Activated naive CD4-positive, alpha-beta T cell treated with anti-CD3 and anti-CD28 coated beads, Interleukin-2, amount 10 ng/mL, durations not matched to agents 7 days and 5 days (primary cell): ENCODE measurements at regions not wholly inside any gene's neighbourhood (a gene's known extent, or its start where the extent isn't known, plus 50 kb on each side); places are given as distances from the start of the nearest gene placed in this dataset.

ENCODE experiments used
- CTCF ChIA-PET: fragments of 350-600 bp; sonication (Branson Sonifier 250); formaldehyde crosslinking; loops from one replicate; lab custom pipeline; 2021; ENCODE audit warnings: antibody characterized with exemption; lab: Charles Lee
- DNase-seq: peaks from one replicate; pipeline ENCODE4 v3.0.0-alpha.2; 2020
- H3K27ac Mint-ChIP-seq: one replicate; pipeline ENCODE4 v1.8.0; 2021; ENCODE audit warnings: mild to moderate bottlenecking, moderate library complexity, mixed read lengths
- H3K27me3 Mint-ChIP-seq: one replicate; pipeline ENCODE4 v1.8.0; 2021; ENCODE audit warnings: mild to moderate bottlenecking, mixed read lengths
- H3K36me3 Mint-ChIP-seq: one replicate; pipeline ENCODE4 v1.8.0; 2021; ENCODE audit warnings: mixed read lengths
- H3K4me1 Mint-ChIP-seq: one replicate; pipeline ENCODE4 v1.8.0; 2021; ENCODE audit warnings: mixed read lengths
- H3K4me3 Mint-ChIP-seq: one replicate; pipeline ENCODE4 v1.8.0; 2021; ENCODE audit warnings: mild to moderate bottlenecking, moderate library complexity, mixed read lengths
- H3K9me3 Mint-ChIP-seq: one replicate; pipeline ENCODE4 v1.8.0; 2021; ENCODE audit warnings: mixed read lengths

GRCh38 chr6:126091466-126091865 is 105.1 kb downstream of the TRMT11 start:
- H3K27me3 Mint-ChIP-seq: no peaks in the 10 kb centered on the region
- DNase-seq: no peak
- H3K27ac Mint-ChIP-seq: no peak overlapping the region
- no peaks in the 10 kb centered on the region for H3K36me3 Mint-ChIP-seq
- H3K4me1 Mint-ChIP-seq: peaks cover under 1% of the 10 kb centered on the region
- H3K9me3 Mint-ChIP-seq: no peaks in the 10 kb centered on the region
- no peak overlapping the region for H3K4me3 Mint-ChIP-seq
- CTCF ChIA-PET: no interaction called here

DNA sequence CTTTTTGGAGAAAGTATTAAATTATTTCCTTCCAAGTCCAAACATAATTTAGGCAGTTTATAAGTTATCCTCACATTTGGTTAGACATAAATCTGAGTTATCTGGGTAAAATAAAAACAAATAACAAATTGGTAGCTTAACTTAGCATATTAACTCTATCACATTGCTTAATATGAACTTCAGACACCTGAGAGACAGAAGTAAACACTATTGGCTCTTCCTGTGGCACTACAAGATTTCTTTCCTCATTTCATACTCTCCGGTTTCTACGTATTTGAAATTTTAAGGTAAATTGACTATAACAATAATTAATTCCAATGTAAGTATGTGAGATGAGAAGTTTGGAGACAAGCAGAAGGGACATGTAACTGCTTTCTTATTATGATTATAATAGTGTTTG is 106.8 kb downstream of the TRMT11 start:
- Mint-ChIP-seq H3K27ac (no peak overlapping the region), H3K4me3 (no peak overlapping the region), H3K27me3 (no peaks in the 10 kb centered on the region), H3K4me1 (no peaks in the 10 kb centered on the region), H3K36me3 (no peaks in the 10 kb centered on the region), H3K9me3 (no peaks in the 10 kb centered on the region)
- CTCF ChIA-PET: no interaction called here
- DNase-seq: no peak

DNA sequence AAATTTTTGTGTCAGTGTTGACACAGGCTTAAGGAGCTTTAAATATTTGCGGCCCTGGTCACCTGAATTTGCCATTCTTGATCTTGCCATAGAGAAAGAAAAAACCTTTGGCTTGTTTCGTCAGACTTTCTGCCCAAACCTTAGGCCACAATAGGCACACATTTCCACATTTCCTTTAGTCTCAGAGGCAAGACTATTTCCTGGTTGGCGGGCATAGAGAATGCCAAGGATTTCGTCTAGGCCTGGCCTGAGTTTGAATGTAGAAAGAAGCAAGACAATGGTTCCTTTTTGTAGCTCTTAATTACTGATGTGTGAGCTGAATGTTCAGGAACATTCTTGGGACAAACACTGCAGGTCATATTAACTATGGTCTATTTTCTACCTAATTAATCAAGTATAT is 108.1 kb downstream of the TRMT11 start:
- no peak overlapping the region for H3K4me3 Mint-ChIP-seq
- CTCF ChIA-PET: no interaction called here

DNA sequence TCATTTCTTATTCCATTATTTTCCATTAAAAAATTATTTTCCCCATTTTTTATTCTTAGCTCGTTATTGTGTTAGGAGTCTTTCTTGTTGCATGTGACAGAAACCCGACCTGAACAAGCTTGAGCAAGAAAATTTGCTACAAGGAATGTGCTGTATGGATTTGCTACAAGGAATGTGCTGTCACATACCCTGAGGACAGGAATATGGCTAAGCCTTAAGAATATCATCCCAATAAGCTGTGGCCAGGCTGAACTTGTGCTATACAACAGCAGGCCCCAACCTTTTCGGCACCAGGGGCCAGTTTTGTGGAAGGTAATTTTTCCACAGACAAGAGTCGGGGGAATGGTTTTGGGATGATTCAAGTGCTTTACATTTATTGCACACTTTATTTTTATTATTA is 114.0 kb downstream of the TRMT11 start:
- Mint-ChIP-seq H3K27me3 (no peaks in the 10 kb centered on the region), H3K9me3 (no peaks in the 10 kb centered on the region), H3K27ac (no peak overlapping the region), H3K36me3 (no peaks in the 10 kb centered on the region), H3K4me3 (no peak overlapping the region), H3K4me1 (no peaks in the 10 kb centered on the region)
- CTCF ChIA-PET: no interaction called here
- no peak for DNase-seq

More for the DNA sequence above, 108.1 kb downstream of the TRMT11 start:
- Mint-ChIP-seq H3K9me3 (no peaks in the 10 kb centered on the region), H3K27ac (no peak overlapping the region), H3K27me3 (no peaks in the 10 kb centered on the region), H3K4me1 (no peaks in the 10 kb centered on the region), H3K36me3 (no peaks in the 10 kb centered on the region)
- no peak for DNase-seq

DNA sequence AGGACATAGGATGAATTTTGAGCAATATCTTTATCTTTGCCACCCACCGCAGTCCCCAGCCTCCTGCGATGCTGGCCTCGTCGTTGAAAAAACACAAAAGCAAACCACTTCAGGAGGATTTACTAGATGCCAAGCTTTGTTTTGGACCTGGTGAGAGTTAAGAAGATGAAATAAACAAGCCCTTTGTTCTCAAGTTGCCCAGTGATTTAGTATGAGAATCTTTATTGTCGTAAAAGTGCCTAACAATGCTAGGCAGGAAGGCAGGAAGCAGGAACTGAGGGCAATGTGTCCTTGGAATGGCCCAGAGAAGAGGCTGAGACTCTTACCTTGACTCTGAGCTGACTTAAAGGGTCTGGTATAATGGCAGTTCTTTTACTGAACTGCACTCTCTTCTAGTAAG is 116.0 kb downstream of the TRMT11 start:
- CTCF ChIA-PET: no interaction called here
- H3K27me3 Mint-ChIP-seq: no peaks in the 10 kb centered on the region
- H3K36me3 Mint-ChIP-seq: no peaks in the 10 kb centered on the region
- no peak overlapping the region for H3K4me3 Mint-ChIP-seq
- no peak overlapping the region for H3K27ac Mint-ChIP-seq
- H3K4me1 Mint-ChIP-seq: no peaks in the 10 kb centered on the region
- DNase-seq: no peak
- no peaks in the 10 kb centered on the region for H3K9me3 Mint-ChIP-seq

DNA sequence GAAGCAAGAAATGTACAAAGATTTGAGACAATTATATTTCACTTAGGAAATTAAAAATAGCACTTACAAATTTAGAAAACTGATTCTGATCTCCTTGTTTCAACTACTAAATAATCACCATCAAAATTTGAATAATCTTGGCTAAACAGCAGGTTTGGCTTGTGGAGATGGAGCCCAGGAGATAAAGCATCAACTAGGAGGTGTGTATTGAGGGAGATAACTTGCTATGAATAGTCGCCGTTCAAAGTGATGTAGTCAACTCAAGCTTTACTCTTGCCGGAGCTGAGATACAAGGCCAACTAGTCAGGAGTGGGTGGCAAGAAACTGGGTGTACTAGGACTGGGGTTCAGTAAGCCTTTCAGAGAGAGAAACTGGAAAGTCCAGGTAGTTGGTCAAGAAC is 117.7 kb downstream of the TRMT11 start:
- CTCF ChIA-PET: no interaction called here
- Mint-ChIP-seq H3K4me1 (no peaks in the 10 kb centered on the region), H3K27me3 (no peaks in the 10 kb centered on the region), H3K36me3 (no peaks in the 10 kb centered on the region), H3K9me3 (no peaks in the 10 kb centered on the region), H3K27ac (no peak overlapping the region), H3K4me3 (no peak overlapping the region)
- no peak for DNase-seq

- Mint-ChIP-seq H3K4me1 (no peaks in the 10 kb centered on the region), H3K4me3 (no peak overlapping the region), H3K36me3 (no peaks in the 10 kb centered on the region), H3K9me3 (no peaks in the 10 kb centered on the region), H3K27me3 (no peaks in the 10 kb centered on the region), H3K27ac (no peak overlapping the region)
- CTCF ChIA-PET: interaction anchor here (1.1 kb wide), 1 partner anchor 74 kb away, joined by 3 read pairs; no protein-coding TSS in a partner anchor
- no peak for DNase-seq
These were observed 121.3 kb downstream of the TRMT11 start for GRCh38 chr6:126107475-126108166.

GRCh38 chr6:126110512-126111270 is 124.4 kb downstream of the TRMT11 start:
- H3K4me1 Mint-ChIP-seq: no peaks in the 10 kb centered on the region
- no peaks in the 10 kb centered on the region for H3K27me3 Mint-ChIP-seq
- H3K36me3 Mint-ChIP-seq: no peaks in the 10 kb centered on the region
- no peak for DNase-seq
- H3K4me3 Mint-ChIP-seq: no peak overlapping the region
- H3K27ac Mint-ChIP-seq: no peak overlapping the region
- CTCF ChIA-PET: no interaction called here
- H3K9me3 Mint-ChIP-seq: no peaks in the 10 kb centered on the region

DNA sequence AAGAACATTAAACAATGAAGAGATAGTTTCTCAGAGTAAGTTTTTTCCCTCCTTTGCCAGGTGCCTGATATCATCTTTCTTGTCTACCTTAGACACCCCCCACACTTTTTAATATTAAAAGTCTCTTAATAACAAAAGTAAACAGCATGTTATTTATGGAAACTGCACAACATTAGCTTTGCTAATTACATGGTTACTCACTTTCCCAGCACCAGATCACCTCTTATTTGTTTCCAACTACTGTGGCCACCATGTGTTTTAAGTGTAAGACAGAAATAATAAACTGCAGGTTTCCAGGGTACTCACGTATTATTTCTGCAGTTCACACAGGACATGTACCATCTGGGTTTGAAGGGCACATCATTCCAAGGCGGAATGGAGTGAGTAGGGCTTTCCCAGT is 125.0 kb downstream of the TRMT11 start:
- Mint-ChIP-seq H3K36me3 (no peaks in the 10 kb centered on the region), H3K4me3 (no peak overlapping the region), H3K27ac (no peak overlapping the region), H3K4me1 (no peaks in the 10 kb centered on the region), H3K9me3 (no peaks in the 10 kb centered on the region), H3K27me3 (no peaks in the 10 kb centered on the region)
- no peak for DNase-seq
- CTCF ChIA-PET: no interaction called here

DNA sequence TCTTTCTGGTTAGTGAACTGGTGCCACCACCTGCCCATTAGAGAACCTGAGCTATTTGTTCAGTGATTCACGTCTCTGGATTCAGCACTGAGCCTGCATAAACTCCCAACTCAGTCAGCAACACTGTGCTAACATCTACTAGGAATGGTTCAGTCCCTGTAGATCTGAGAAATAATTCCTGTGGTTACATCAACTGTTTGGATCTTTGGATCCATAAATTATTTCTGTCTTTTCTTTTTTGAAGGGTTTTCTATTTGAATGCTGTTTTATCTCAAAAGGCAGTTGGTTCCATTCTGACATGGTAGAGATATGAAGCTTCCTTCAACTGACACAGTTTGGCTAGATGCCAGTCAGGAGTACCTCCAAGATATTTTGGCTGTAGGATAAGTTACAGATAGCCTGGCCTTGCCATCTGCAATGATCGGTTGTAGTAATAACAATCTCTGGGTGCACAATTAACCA is 125.9 kb downstream of the TRMT11 start:
- no peaks in the 10 kb centered on the region for H3K4me1 Mint-ChIP-seq
- no peaks in the 10 kb centered on the region for H3K9me3 Mint-ChIP-seq
- H3K36me3 Mint-ChIP-seq: no peaks in the 10 kb centered on the region
- no peak for DNase-seq
- CTCF ChIA-PET: no interaction called here
- H3K4me3 Mint-ChIP-seq: no peak overlapping the region
- no peak overlapping the region for H3K27ac Mint-ChIP-seq
- no peaks in the 10 kb centered on the region for H3K27me3 Mint-ChIP-seq

GRCh38 chr6:126113261-126113660 is 126.9 kb downstream of the TRMT11 start:
- Mint-ChIP-seq H3K36me3 (no peaks in the 10 kb centered on the region), H3K27ac (no peak overlapping the region), H3K4me1 (no peaks in the 10 kb centered on the region), H3K4me3 (no peak overlapping the region), H3K9me3 (no peaks in the 10 kb centered on the region), H3K27me3 (no peaks in the 10 kb centered on the region)
- DNase-seq: no peak
- CTCF ChIA-PET: no interaction called here

- Mint-ChIP-seq H3K27me3 (no peaks in the 10 kb centered on the region), H3K36me3 (no peaks in the 10 kb centered on the region), H3K27ac (no peak overlapping the region), H3K4me3 (no peak overlapping the region), H3K4me1 (no peaks in the 10 kb centered on the region), H3K9me3 (no peaks in the 10 kb centered on the region)
- no peak for DNase-seq
- CTCF ChIA-PET: no interaction called here
These were observed 130.9 kb downstream of the TRMT11 start for GRCh38 chr6:126117251-126117650.

DNA sequence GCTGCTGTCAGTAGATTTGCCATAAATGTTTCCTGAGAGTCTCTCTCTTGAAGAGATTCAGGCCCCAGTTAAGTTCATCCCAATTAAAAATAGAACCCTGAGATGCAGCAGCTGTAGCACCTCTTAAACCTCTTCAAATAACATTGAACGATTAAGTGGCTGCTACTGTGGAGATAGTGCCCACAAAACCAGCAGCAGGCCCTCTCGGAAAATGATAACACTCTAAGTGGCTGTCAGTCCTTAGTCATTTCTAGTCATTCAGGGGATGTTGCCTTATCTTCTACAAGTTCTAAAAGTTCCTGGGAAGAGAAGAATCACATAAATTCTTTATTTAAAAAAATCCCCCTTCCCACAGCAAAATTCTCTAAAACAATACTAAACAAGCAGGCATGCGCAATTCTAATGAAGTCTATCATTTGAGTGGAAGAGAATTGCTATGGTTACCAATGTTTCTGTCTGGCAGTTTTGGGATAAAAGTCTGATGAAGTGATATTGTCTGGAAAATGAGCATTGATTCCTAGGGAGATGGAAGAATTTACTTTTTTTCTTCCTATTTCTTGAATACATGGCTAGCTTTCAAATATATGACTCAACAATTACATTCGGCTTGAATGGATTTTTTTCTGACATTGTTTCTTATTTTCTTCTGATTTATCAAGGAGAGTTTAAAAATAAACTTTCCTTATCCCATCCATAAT is 131.9 kb downstream of the TRMT11 start:
- H3K27ac Mint-ChIP-seq: no peak overlapping the region
- H3K27me3 Mint-ChIP-seq: no peaks in the 10 kb centered on the region
- H3K9me3 Mint-ChIP-seq: no peaks in the 10 kb centered on the region
- no peaks in the 10 kb centered on the region for H3K4me1 Mint-ChIP-seq
- no peak for DNase-seq
- CTCF ChIA-PET: no interaction called here
- no peak overlapping the region for H3K4me3 Mint-ChIP-seq
- no peaks in the 10 kb centered on the region for H3K36me3 Mint-ChIP-seq

- no peaks in the 10 kb centered on the region for H3K36me3 Mint-ChIP-seq
- no peak for DNase-seq
- H3K4me3 Mint-ChIP-seq: no peak overlapping the region
- H3K27ac Mint-ChIP-seq: no peak overlapping the region
- H3K9me3 Mint-ChIP-seq: no peaks in the 10 kb centered on the region
- CTCF ChIA-PET: no interaction called here
- H3K27me3 Mint-ChIP-seq: no peaks in the 10 kb centered on the region
- H3K4me1 Mint-ChIP-seq: no peaks in the 10 kb centered on the region
These were observed 132.6 kb downstream of the TRMT11 start for GRCh38 chr6:126118936-126119335.
